Thyroid gland (tissue), 4 donors: ENCODE measurements at regions not wholly inside any gene's neighbourhood (a gene's known extent, or its start where the extent isn't known, plus 50 kb on each side); places are given as distances from the start of the nearest gene placed in this dataset.

Source experiments
- DNase-seq, 2 donors: peaks; one replicate each; pipeline ENCODE4 v3.0.0-alpha.2; 2019
- H3K27ac ChIP-seq, 3 donors: fragments of 200-600 bp; sonication (generic); 1 replicate in 2 of 3; 2 replicates in 1 of 3; pipeline ENCODE4 v1.5.1; 2016 to 2019; ENCODE audit warnings: mild to moderate bottlenecking in 1 of 3, moderate library complexity in 1 of 3
- H3K27me3 ChIP-seq: fragments of 200-600 bp; sonication (generic); one replicate; pipeline ENCODE4 v1.5.1; 2019
- H3K36me3 ChIP-seq, 2 donors: fragments of 200-600 bp; sonication (generic); one replicate each; pipeline ENCODE4 v1.5.1; 2016 to 2019
- H3K4me1 ChIP-seq, 2 donors: fragments of 200-600 bp; sonication (generic); one replicate each; pipeline ENCODE4 v1.5.1; 2017 to 2019
- H3K4me3 ChIP-seq, 3 donors: fragments of 200-600 bp; sonication (generic); replicated peaks in 1 of 3; 1 replicate in 2 of 3; 2 replicates in 1 of 3; pipeline ENCODE4 v1.5.1; 2016; ENCODE audit warnings: mild to moderate bottlenecking in 1 of 3
- H3K9me3 ChIP-seq: fragments of 200-600 bp; sonication (generic); one replicate; pipeline ENCODE4 v1.5.1; 2017
- POLR2A ChIP-seq, 2 donors: fragments of 450-650 bp; IDR thresholded peaks; one replicate each; pipeline ENCODE4 v1.6.1; 2017; ENCODE audit warnings: antibody characterized with exemption in 2 of 2, mild to moderate bottlenecking in 2 of 2, moderate library complexity in 1 of 2
- WGBS, 2 donors: methylation state at CpG; one replicate each; pipeline ENCODE4 v1.1.5; 2017; 5-methylcytosine and 5-hydroxymethylcytosine counted together
- intact Hi-C: fragments of 100-400 bp; cut with DNase I; formaldehyde crosslinking; loops from one replicate; pipeline ENCODE4 v1.15.1; 2023
- TF ChIP-seq, protein P1 (sequence below), 6 experiments: fragments of 200-600 bp in 3 of 6; fragments of 450-650 bp in 3 of 6; sonication (generic) in 3 of 6; IDR thresholded peaks; one replicate each; pipeline ENCODE4 v1.5.1; 2016 to 2019; ENCODE audit warnings: antibody characterized with exemption in 6 of 6, mild to moderate bottlenecking in 2 of 6, inconsistent platforms in 1 of 6, moderate library complexity in 1 of 6

DNA sequence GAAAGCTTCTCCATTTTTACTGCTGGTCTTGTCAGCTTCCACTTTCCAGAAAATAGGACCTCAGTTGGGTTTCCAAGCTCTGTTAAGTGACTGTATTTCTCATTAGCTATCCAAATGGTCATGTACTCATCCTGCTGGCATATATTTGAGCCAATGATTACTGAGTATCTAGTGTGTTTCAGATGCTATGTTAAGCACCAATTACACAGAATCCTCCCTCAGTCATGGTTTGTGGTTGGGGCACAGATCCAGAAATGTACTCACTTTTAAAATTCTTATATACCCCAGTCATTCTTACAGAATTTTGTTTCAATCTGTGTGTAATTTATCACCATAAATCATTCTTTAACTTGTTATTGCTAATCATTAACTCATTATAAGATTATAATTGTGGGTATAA, 362.3 kb upstream of the MTPN start:
- Histone ChIP-seq H3K27ac (no peak overlapping the region), H3K4me3 (no peak overlapping the region), H3K36me3 (no peaks in the 10 kb centered on the region), H3K4me1 (peaks cover 7 to 14% of the 10 kb centered on the region in 2 donors), H3K9me3 (no peaks in the 10 kb centered on the region), H3K27me3 (no peaks in the 10 kb centered on the region)
- intact Hi-C loops, result no loop called here
- DNase-seq, result no peak
- TF ChIP-seq, protein P1, sequence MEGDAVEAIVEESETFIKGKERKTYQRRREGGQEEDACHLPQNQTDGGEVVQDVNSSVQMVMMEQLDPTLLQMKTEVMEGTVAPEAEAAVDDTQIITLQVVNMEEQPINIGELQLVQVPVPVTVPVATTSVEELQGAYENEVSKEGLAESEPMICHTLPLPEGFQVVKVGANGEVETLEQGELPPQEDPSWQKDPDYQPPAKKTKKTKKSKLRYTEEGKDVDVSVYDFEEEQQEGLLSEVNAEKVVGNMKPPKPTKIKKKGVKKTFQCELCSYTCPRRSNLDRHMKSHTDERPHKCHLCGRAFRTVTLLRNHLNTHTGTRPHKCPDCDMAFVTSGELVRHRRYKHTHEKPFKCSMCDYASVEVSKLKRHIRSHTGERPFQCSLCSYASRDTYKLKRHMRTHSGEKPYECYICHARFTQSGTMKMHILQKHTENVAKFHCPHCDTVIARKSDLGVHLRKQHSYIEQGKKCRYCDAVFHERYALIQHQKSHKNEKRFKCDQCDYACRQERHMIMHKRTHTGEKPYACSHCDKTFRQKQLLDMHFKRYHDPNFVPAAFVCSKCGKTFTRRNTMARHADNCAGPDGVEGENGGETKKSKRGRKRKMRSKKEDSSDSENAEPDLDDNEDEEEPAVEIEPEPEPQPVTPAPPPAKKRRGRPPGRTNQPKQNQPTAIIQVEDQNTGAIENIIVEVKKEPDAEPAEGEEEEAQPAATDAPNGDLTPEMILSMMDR (IDR thresholded peaks at IDR 0.05), result no peak
- TF ChIP-seq POLR2A (IDR thresholded peaks at IDR 0.05), result no peak

DNA sequence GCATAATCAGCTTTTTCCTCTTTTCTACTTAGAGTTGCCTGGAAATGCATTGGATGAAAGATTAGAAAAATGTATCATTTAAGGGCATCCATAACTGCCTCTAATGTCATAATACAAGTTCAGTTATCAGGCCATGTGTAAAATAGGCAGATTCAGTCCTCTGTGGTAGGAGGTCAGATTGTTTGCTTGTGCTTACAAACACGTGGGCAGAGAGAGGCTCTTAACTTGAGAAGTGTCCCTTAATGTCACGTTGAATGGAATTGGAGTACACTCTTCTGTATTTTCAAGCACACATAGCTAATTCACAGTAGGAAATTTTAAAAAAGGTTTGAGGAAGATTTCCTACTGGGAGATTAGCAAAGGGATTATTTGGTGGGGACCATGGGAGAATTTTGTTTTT, 359.8 kb upstream of the MTPN start:
- peak; percentile 45 to 46 for DNase-seq
- Histone ChIP-seq H3K9me3 (no peaks in the 10 kb centered on the region), H3K4me1 (peaks cover 19 to 34% of the 10 kb centered on the region in 2 donors), H3K27ac (peak overlapping the region in 1 of 3 donors; percentile 14), H3K4me3 (no peak overlapping the region), H3K27me3 (no peaks in the 10 kb centered on the region), H3K36me3 (no peaks in the 10 kb centered on the region)
- intact Hi-C loops, result no loop called here
- WGBS, 2 donors, result 13 to 17% methylated on average over 2 of the region's 2 CpGs
- TF ChIP-seq, protein P1 (IDR thresholded peaks at IDR 0.05), result no peak
- no peak for TF ChIP-seq POLR2A (IDR thresholded peaks at IDR 0.05)

DNA sequence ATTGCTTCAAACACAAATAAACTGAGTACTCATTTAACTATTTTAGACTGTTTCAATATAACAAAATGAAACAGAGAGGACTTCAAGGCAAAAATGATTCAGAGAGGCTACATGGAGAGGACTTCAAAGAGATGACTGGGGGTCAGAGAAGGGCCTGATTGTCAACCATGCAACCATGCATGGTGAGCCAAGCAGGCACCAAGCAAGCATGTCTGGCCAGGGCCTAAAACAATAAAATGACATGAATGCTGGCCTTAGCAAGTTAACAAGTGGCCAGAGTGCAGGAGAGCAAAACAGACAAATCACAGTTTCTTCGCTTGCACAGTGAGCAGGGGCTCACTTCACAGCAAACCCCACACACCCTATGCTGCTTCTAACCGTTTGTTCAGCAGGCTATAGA, 356.5 kb upstream of the MTPN start:
- H3K27me3 ChIP-seq, result no peaks in the 10 kb centered on the region
- no peak overlapping the region for H3K4me3 ChIP-seq
- H3K9me3 ChIP-seq, result no peaks in the 10 kb centered on the region
- DNase-seq, result peak; percentile 74
- no peak for TF ChIP-seq POLR2A (IDR thresholded peaks at IDR 0.05)
- TF ChIP-seq, protein P1 (IDR thresholded peaks at IDR 0.05), result no peak
- WGBS, 2 donors, result 40% methylated on average over 2 of the region's 2 CpGs
- H3K4me1 ChIP-seq, result peaks cover 24 to 37% of the 10 kb centered on the region in 2 donors
- intact Hi-C loops, result no loop called here
- no peaks in the 10 kb centered on the region for H3K36me3 ChIP-seq
- H3K27ac ChIP-seq, result peak overlapping the region in 1 of 3 donors; percentile 39

DNA sequence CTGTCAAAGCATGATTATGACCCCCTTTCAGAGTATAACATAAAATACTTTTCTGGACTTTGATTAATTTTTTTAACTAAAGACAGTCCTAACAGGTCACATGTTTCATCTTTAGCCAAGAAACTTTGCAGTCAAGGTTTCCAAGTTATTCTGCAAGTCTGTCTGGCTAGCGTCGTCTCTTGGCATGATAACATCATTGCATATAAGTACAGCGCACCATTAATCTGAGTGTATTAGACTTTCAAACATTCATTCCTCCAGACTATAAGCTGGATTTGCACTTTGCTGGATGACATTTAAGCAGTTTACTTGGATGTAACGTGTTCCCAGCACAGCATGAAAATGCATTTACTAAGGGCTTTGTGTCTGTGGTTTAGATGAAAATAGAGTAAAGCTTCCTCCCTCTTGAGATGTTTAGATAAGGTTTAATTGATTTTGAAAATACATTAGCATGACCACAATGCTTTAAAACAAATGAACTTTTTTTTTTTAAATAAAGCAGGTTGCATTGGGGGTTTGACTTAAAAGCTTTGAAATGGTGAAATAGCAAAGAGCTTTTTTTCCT, 349.0 kb upstream of the MTPN start:
- Histone ChIP-seq H3K9me3 (no peaks in the 10 kb centered on the region), H3K27me3 (no peaks in the 10 kb centered on the region), H3K4me1 (no peaks in the 10 kb centered on the region), H3K36me3 (no peaks in the 10 kb centered on the region), H3K27ac (no peak overlapping the region), H3K4me3 (no peak overlapping the region)
- DNase-seq, result no peak
- intact Hi-C loops, result no loop called here
- WGBS, 2 donors, result 71 to 72% methylated on average over 4 of the region's 4 CpGs
- no peak for TF ChIP-seq POLR2A (IDR thresholded peaks at IDR 0.05)
- TF ChIP-seq, protein P1 (IDR thresholded peaks at IDR 0.05), result no peak

DNA sequence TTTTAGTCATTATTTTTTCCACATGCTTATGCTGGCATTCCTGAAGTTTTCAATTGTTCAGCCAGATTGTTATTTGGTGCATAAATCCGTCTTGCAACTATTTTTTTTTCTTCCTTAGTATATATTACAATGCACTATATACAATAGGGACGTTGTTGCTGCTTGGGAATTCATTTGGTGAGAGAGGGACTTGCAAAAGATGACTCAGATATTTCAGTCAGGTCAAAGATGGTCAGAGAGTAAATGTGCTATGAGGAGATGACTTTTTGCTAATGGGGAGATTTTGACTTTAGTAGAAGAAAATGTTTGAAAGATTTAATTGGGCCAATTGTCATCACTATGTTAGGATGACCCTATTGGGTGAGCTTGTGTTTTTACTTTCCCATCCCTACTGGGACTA, 348.4 kb upstream of the MTPN start:
- Histone ChIP-seq H3K27me3 (no peaks in the 10 kb centered on the region), H3K27ac (no peak overlapping the region), H3K4me1 (no peaks in the 10 kb centered on the region), H3K9me3 (no peaks in the 10 kb centered on the region), H3K4me3 (no peak overlapping the region), H3K36me3 (no peaks in the 10 kb centered on the region)
- 61 to 66% methylated on average over 2 of the region's 2 CpGs for WGBS, 2 donors
- no peak for DNase-seq
- TF ChIP-seq POLR2A (IDR thresholded peaks at IDR 0.05), result no peak
- intact Hi-C loops, result no loop called here

DNA sequence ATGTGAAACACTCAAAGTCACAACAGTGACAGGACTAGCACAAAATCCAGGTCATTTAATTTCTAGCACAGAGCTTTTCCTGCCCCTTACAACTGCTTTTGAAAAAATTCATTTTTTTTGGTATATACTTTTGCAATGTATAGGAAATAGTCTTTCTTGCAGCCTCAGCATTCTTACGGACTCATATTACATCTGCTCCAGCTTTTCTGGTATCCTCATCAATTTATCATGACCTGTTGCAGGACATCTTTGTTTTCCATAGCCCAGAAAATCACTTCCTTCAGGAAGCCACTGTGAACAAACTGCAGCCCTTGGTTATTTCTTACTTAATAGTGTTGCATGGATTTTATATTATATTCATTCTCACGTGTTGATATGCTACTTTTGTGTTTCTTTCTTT, 347.9 kb upstream of the MTPN start:
- no peaks in the 10 kb centered on the region for H3K9me3 ChIP-seq
- H3K27me3 ChIP-seq, result no peaks in the 10 kb centered on the region
- TF ChIP-seq, protein P1 (IDR thresholded peaks at IDR 0.05), result no peak
- TF ChIP-seq POLR2A (IDR thresholded peaks at IDR 0.05), result no peak
- DNase-seq, result no peak
- no peaks in the 10 kb centered on the region for H3K36me3 ChIP-seq
- intact Hi-C loops, result no loop called here
- H3K4me3 ChIP-seq, result no peak overlapping the region
- H3K27ac ChIP-seq, result no peak overlapping the region
- no peaks in the 10 kb centered on the region for H3K4me1 ChIP-seq
- WGBS, 2 donors, result 63 to 75% methylated on average over 2 of the region's 2 CpGs
